K562 (cell line): ENCODE measurements at regions not wholly inside any gene's neighbourhood (a gene's known extent, or its start where the extent isn't known, plus 50 kb on each side); places are given as distances from the start of the nearest gene placed in this dataset.
A peak's percentile ranks its signal among the peaks of the same experiment; 100 is the strongest.
"Not testable (repeated sequence)": the region's sequence is repeated elsewhere in the genome, so short reads cannot be mapped to it uniquely, and the experiment has no call there.

Experiments
- ATAC-seq: fragments of 200-7000 bp; cut with Tn5 transposase; 3 replicates; pipeline ENCODE4 v1.9.1; 2020; ENCODE audit warnings: moderate library complexity
- BruUV-seq: library from RNA; stranded (reverse); fragments of 400-500 nt; replicated peaks from 2 replicates; lab custom pipeline; 2021; lab: Mats Ljungman, UMichigan
- CTCF ChIA-PET: fragments of 300-600 bp; formaldehyde crosslinking; extraction: SDS; loops from one replicate; lab custom pipeline; 2021; ENCODE audit warnings: low intra/inter-chr PET ratio; lab: Yijun Ruan, JAX
- POLR2A ChIA-PET: fragments of 300-600, 350-650 bp; sonication (Branson Sonifier 250); formaldehyde crosslinking; extraction: SDS; loops from one replicate; lab custom pipeline; 2021; ENCODE audit warnings: antibody characterized with exemption, inconsistent platforms; lab: Yijun Ruan, JAX
- DNase-seq, 4 experiments: peaks; one replicate each; pipeline versions ENCODE4 v3.0.0 to v3.0.0-alpha.2; 2011 to 2018; ENCODE audit warnings: low spot score in 3 of 4, mixed read lengths in 3 of 4; ENCODE audit errors: extremely low read depth in 1 of 4
- FAIRE-seq: peaks from 2 replicates; lab custom pipeline; 2011; peaks lifted over from hg19 to GRCh38; lab: Jason Lieb, UNC
- H2AFZ ChIP-seq: 2 replicates; pipeline ENCODE4 v1.6.0; 2011; ENCODE audit warnings: low read depth, low read length, control low read depth, inconsistent platforms
- H3K27ac ChIP-seq: fragments of 200-600 bp; 3 replicates; pipeline ENCODE4 v1.8.0; 2011; ENCODE audit warnings: low read depth, mild to moderate bottlenecking, control low read depth, inconsistent platforms, low read length, moderate library complexity, mixed read lengths; ENCODE audit errors: extremely low read depth
- H3K27me3 ChIP-seq, 2 experiments: fragments of 300-600 bp in 1 of 2; 2 replicates in 1 of 2; 3 replicates in 1 of 2; pipeline versions ENCODE4 v1.6.0 to v1.8.0; 2011; ENCODE audit warnings: inconsistent platforms in 2 of 2, low read length in 2 of 2, mild to moderate bottlenecking in 1 of 2, mixed read lengths in 1 of 2, moderate library complexity in 1 of 2; ENCODE audit not compliant: control insufficient read depth in 2 of 2, insufficient read depth in 2 of 2
- H3K36me3 ChIP-seq: fragments of 300-600 bp; 3 replicates; pipeline ENCODE4 v1.8.0; 2011; ENCODE audit warnings: mild to moderate bottlenecking, low read length, inconsistent platforms; ENCODE audit not compliant: control insufficient read depth, insufficient read depth
- H3K4me1 ChIP-seq, 2 experiments: fragments of 200-600 bp in 1 of 2; replicated peaks in 1 of 2; 2 replicates in 1 of 2; 3 replicates in 1 of 2; pipeline versions ENCODE4 v1.5.1 to v1.8.0; 2011; ENCODE audit warnings: inconsistent platforms in 2 of 2, low read length in 2 of 2, mild to moderate bottlenecking in 1 of 2, mixed read lengths in 1 of 2, moderate library complexity in 1 of 2; ENCODE audit not compliant: control insufficient read depth in 2 of 2, insufficient read depth in 2 of 2
- H3K4me2 ChIP-seq: 2 replicates; pipeline ENCODE4 v1.6.1; 2011; ENCODE audit warnings: low read length, control low read depth, inconsistent platforms, mixed read lengths; ENCODE audit not compliant: insufficient read depth
- H3K4me3 ChIP-seq: fragments of 200-600 bp; sonication (generic), shearing (Covaris generic); 2 replicates; pipeline ENCODE4 v1.5.1; 2016; ENCODE audit warnings: control low read depth, inconsistent platforms
- H3K79me2 ChIP-seq: fragments of 200-600 bp; 3 replicates; pipeline ENCODE4 v1.8.0; 2011; ENCODE audit warnings: low read length, inconsistent platforms; ENCODE audit not compliant: control insufficient read depth, insufficient read depth
- H3K9ac ChIP-seq, 2 experiments: 2 replicates each; pipeline versions ENCODE4 v1.6.0 to v1.6.1; 2011; ENCODE audit warnings: low read depth in 2 of 2, low read length in 2 of 2, control low read depth in 1 of 2, inconsistent platforms in 1 of 2, mild to moderate bottlenecking in 1 of 2, mixed read lengths in 1 of 2; ENCODE audit not compliant: insufficient read depth in 1 of 2
- H3K9me1 ChIP-seq: one replicate; pipeline ENCODE4 v1.6.0; 2011; ENCODE audit warnings: inconsistent platforms, mild to moderate bottlenecking, low read length, moderate library complexity; ENCODE audit not compliant: control insufficient read depth, insufficient read depth
- H3K9me3 ChIP-seq: replicated peaks from 2 replicates; pipeline ENCODE4 v1.5.1; 2011; ENCODE audit warnings: low read depth, low read length, inconsistent platforms; ENCODE audit not compliant: control insufficient read depth, insufficient read depth
- H4K20me1 ChIP-seq: replicated peaks from 2 replicates; pipeline ENCODE4 v1.6.1; 2011; ENCODE audit warnings: low read length, inconsistent platforms, mixed read lengths; ENCODE audit not compliant: control insufficient read depth, insufficient read depth
- ARHGAP35 ChIP-seq: fragments of 450-650 bp; IDR thresholded peaks from 2 replicates; pipeline ENCODE4 v1.6.1; 2018; ENCODE audit not compliant: partially characterized antibody
- C11orf30 ChIP-seq: fragments of 450-650 bp; IDR thresholded peaks from 2 replicates; pipeline ENCODE4 v1.6.1; 2016; ENCODE audit warnings: low read depth, mild to moderate bottlenecking
- KDM2B ChIP-seq: fragments of 250-450 bp; sonication (Bioruptor Pico); IDR thresholded peaks from 2 replicates; pipeline ENCODE4 v1.8.0; 2021; ENCODE audit warnings: mild to moderate bottlenecking, moderate library complexity
- MAFG ChIP-seq: fragments of 450-650 bp; conservative IDR thresholded peaks from 2 replicates; pipeline ENCODE4 v1.6.1; 2016; ENCODE audit warnings: missing genetic modification characterization, missing compliant biosample characterization
- NFYB ChIP-seq: IDR thresholded peaks from 2 replicates; pipeline ENCODE4 v1.6.1; 2011; ENCODE audit warnings: mild to moderate bottlenecking, moderate library complexity; ENCODE audit not compliant: insufficient read length; ENCODE audit errors: extremely low read depth
- ZNF316 ChIP-seq: fragments of 450-650 bp; IDR thresholded peaks from 2 replicates; pipeline ENCODE4 v1.6.1; 2016
- ZNF707 ChIP-seq: fragments of 250-450 bp; sonication (Bioruptor Pico); conservative IDR thresholded peaks from 2 replicates; pipeline ENCODE4 v1.8.0; 2022; ENCODE audit warnings: inconsistent platforms, mild to moderate bottlenecking, moderate library complexity
- WGBS: fragments of 100-300 bp; shearing (Covaris generic); methylation state at CpG from one replicate; pipeline ENCODE4 v1.1.6; 2016; ENCODE audit warnings: low coverage, mixed read lengths; ENCODE audit not compliant: insufficient coverage; ENCODE audit errors: missing lambda C conversion rate; 5-methylcytosine and 5-hydroxymethylcytosine counted together
- in situ Hi-C: fragments of 300-500 bp; cut with MboI; formaldehyde crosslinking; loops from 4 replicates; pipeline ENCODE4 v1.15.0; 2018; ENCODE audit warnings: inconsistent platforms, mixed read lengths
- intact Hi-C: fragments of 100-400 bp; cut with micrococcal nuclease; formaldehyde crosslinking; loops from 2 replicates; pipeline ENCODE4 v1.14.2; 2022
- TF ChIP-seq, protein P1 (sequence below): sonication (generic); formaldehyde crosslinking; IDR thresholded peaks from 2 replicates; pipeline ENCODE4 v1.8.0; 2023; ENCODE audit warnings: mild to moderate bottlenecking, missing genetic modification reagents
- TF ChIP-seq, protein P2 (sequence below), 2 experiments: IDR thresholded peaks; 2 replicates each; pipeline ENCODE4 v1.6.1; 2012; ENCODE audit warnings: improper control_type of control experiment in 2 of 2, low read depth in 2 of 2, low read length in 2 of 2, borderline replicate concordance in 1 of 2

DNA sequence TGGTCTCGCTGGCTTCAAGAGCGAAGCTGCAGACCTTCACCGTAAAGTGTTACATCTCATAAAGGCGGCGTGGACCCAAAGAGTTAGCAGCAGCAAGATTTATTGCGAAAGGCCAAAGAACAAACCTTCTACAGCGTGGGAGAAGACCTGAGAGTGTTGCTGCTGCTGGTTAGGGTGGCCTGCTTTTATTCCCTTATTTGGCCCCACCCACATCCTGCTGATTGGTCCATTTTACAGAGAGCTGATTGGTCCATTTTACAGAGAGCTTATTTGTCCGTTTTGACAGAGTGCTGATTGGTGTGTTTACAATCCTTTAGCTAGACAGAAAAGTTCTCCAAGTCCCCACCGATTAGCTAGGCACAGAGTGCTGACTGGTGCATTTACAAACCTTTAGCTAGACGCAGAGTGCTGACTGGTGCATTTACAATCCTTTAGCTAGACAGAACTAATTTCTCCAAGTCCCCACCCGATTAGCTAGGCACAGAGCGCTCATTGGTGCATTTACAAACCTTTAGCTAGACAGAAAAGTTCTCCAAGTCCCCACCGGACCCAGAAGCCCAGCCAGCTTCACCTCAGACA, 57.6 kb upstream of the SNAPC3 start:
- H3K27me3 ChIP-seq, H3K4me3 ChIP-seq, H3K27ac ChIP-seq, H3K79me2 ChIP-seq, intact Hi-C loops, ATAC-seq, H3K36me3 ChIP-seq, H3K4me2 ChIP-seq, H2AFZ ChIP-seq, H4K20me1 ChIP-seq, DNase-seq, CTCF ChIA-PET, H3K4me1 ChIP-seq, in situ Hi-C loops, H3K9ac ChIP-seq, FAIRE-seq, BruUV-seq, H3K9me1 ChIP-seq, H3K9me3 ChIP-seq: not testable (repeated sequence)
- TF ChIP-seq NFYB, result peak; percentile 71
- TF ChIP-seq MAFG (tag), result peak; percentile 19; the same call in 1 of the 2 replicates
- peak; percentile 25; the same call in 1 of the 2 replicates for TF ChIP-seq ZNF316
- 0 out of 2 replicates have a peak, but pooled peaks have one; percentile 16 for TF ChIP-seq C11orf30
- POLR2A ChIA-PET, result interaction anchor here (1.0 to 1.1 kb wide), 2 partner anchors 10 to 13 kb away, joined by 3 read pairs; no protein-coding TSS in a partner anchor
- 43% methylated on average over 9 of the region's 13 CpGs for WGBS

GRCh38 chr9:15361737-15362136, 54.7 kb upstream of the TTC39B start:
- FAIRE-seq (no peak), DNase-seq (no peak), ATAC-seq (no peak)
- Histone ChIP-seq H3K9me1 (no peaks in the 10 kb centered on the region), H4K20me1 (no peaks in the 10 kb centered on the region), H3K4me1 (no peaks in the 10 kb centered on the region; a peak in 1 of 5 replicates), H3K36me3 (no peaks in the 10 kb centered on the region), H3K4me2 (no peak overlapping the region), H3K27me3 (no peaks in the 10 kb centered on the region), H3K9me3 (no peaks in the 10 kb centered on the region), H3K27ac (no peak overlapping the region), H3K4me3 (no peak overlapping the region), H2AFZ (no peak overlapping the region), H3K79me2 (no peaks in the 10 kb centered on the region), H3K9ac (no peak overlapping the region)
- ChIA-PET CTCF (no interaction called here), POLR2A (interaction anchor here (1.0 kb wide), 2 partner anchors 11 to 20 kb away, joined by 3 to 8 read pairs; no protein-coding TSS in a partner anchor)
- in situ Hi-C loops, result no loop called here
- WGBS, result 7% methylated on average over 2 of the region's 2 CpGs
- no TSS peak for BruUV-seq
- TF ChIP-seq, protein P1, sequence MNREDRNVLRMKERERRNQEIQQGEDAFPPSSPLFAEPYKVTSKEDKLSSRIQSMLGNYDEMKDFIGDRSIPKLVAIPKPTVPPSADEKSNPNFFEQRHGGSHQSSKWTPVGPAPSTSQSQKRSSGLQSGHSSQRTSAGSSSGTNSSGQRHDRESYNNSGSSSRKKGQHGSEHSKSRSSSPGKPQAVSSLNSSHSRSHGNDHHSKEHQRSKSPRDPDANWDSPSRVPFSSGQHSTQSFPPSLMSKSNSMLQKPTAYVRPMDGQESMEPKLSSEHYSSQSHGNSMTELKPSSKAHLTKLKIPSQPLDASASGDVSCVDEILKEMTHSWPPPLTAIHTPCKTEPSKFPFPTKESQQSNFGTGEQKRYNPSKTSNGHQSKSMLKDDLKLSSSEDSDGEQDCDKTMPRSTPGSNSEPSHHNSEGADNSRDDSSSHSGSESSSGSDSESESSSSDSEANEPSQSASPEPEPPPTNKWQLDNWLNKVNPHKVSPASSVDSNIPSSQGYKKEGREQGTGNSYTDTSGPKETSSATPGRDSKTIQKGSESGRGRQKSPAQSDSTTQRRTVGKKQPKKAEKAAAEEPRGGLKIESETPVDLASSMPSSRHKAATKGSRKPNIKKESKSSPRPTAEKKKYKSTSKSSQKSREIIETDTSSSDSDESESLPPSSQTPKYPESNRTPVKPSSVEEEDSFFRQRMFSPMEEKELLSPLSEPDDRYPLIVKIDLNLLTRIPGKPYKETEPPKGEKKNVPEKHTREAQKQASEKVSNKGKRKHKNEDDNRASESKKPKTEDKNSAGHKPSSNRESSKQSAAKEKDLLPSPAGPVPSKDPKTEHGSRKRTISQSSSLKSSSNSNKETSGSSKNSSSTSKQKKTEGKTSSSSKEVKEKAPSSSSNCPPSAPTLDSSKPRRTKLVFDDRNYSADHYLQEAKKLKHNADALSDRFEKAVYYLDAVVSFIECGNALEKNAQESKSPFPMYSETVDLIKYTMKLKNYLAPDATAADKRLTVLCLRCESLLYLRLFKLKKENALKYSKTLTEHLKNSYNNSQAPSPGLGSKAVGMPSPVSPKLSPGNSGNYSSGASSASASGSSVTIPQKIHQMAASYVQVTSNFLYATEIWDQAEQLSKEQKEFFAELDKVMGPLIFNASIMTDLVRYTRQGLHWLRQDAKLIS (CRISPR knock-in tag), result no peak
- TF ChIP-seq, protein P2, sequence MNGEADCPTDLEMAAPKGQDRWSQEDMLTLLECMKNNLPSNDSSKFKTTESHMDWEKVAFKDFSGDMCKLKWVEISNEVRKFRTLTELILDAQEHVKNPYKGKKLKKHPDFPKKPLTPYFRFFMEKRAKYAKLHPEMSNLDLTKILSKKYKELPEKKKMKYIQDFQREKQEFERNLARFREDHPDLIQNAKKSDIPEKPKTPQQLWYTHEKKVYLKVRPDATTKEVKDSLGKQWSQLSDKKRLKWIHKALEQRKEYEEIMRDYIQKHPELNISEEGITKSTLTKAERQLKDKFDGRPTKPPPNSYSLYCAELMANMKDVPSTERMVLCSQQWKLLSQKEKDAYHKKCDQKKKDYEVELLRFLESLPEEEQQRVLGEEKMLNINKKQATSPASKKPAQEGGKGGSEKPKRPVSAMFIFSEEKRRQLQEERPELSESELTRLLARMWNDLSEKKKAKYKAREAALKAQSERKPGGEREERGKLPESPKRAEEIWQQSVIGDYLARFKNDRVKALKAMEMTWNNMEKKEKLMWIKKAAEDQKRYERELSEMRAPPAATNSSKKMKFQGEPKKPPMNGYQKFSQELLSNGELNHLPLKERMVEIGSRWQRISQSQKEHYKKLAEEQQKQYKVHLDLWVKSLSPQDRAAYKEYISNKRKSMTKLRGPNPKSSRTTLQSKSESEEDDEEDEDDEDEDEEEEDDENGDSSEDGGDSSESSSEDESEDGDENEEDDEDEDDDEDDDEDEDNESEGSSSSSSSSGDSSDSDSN (IDR thresholded peaks at IDR 0.05; ENCODE audit: borderline replicate concordance in 1 of 2, low read depth in 2 of 2, low read length in 2 of 2), result no peak
- TF ChIP-seq ZNF707 (no peak), ARHGAP35 (no peak), KDM2B (CRISPR knock-in tag) (no peak)
- intact Hi-C loops, result no loop called here
